GM21619 (cell line): ENCODE measurements at regions not wholly inside any gene's neighbourhood (a gene's known extent, or its start where the extent isn't known, plus 50 kb on each side); places are given as distances from the start of the nearest gene placed in this dataset.
"Not testable (repeated sequence)": the region's sequence is repeated elsewhere in the genome, so short reads cannot be mapped to it uniquely, and the experiment has no call there.

Experiments
- ATAC-seq: cut with Tn5 transposase; IDR thresholded peaks from one replicate; pipeline ENCODE4 v1.9.1; 2021; ENCODE audit not compliant: unreplicated experiment

DNA sequence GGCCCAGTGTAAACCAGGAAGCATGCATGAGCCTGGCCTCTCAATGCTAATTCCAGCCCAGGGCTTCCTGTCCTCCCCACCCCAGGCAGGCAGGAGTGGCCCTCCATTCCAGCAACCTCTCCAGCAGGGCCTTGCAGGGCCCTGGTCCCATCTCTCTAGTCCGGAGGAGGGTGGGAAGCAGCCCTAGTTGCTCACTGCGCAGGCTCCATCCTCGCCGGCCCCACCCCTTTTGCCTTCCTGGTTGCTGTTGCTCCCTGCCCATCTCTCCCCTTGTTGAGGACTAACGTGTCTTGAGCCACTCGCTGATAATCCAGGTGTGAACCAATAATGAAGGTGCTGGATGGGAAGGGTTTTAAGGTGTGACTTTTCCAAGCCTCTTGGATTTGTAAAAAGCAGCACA, 161.2 kb upstream of the BCOR start:
- no peak for ATAC-seq

DNA sequence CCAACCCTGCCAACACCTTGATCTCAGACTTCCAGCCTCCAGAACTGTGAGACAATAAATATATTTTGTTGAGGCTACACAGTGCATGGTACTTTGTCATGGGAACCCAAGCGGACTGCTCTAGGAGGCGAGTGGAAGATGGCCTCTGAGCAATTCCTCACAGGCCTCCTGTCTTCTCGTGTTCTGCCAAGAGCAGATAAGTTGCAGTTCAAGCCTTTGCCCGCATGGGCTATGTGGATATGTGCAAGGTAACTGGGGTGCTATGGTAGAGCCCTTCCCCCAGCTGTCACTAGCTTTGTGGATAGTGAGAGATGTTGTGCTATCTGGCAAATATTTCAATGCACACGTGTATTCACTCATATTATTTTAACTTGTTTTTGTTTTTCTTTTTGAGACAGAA, 156.0 kb upstream of the BCOR start:
- ATAC-seq: no peak

GRCh38 chrX:40249582-40249981, 151.8 kb upstream of the BCOR start:
- no peak for ATAC-seq

DNA sequence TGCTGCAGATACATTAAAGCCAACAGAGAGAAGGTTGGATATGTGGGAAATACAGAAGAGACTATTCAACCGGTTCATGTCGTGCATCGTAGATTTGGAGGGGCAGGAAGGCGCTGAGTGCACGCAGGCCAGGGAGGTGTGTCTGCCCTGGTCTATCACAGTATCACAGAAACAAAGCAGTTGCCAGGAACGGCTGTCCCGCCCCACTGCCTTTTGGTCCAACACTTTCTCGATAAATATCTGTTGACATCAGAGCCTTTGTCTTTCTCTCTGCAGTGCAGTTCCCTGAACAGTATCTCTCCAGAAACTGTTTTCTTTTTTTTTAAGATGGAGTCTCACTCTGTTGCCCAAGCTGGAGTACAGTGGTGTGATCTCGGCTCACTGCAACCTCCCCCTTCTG, 151.1 kb upstream of the BCOR start:
- ATAC-seq: no peak

DNA sequence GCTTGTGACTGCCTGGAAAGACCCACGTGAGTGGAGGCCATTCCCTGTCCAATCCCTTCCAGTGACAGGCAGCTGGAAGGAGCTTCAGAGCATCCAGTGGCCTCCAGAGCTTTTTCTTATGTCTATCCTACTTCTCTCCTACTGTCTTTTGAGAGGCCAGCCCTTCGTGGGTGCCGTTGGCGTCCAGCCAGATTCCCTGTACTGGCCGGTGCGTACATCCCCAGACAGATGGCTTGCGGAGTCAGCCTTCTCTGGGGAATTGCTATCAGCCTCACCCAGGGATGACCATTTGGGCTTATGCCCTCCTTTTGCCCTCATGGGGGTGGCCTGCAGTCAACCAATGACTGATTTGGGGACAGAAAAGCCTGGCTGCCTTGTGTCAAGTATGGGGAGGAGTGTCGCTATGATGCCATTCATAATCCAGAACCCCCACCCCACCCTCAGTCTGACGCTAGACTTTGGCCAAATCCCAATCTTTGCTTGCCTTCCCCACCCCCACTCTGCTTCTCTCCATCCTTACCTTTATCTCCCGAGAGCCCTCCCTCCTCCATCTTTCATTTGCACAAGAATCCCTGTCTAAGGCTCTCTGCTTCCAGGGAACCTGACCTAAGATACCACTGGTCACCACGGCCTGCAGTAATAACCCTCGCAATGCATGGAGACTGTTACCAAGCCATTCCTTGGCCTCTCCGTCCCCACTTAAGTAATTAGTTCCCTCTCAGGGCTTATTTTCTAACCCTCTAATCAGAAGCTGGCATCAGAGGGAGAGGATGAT, 150.3 kb upstream of the BCOR start:
- no peak for ATAC-seq

DNA sequence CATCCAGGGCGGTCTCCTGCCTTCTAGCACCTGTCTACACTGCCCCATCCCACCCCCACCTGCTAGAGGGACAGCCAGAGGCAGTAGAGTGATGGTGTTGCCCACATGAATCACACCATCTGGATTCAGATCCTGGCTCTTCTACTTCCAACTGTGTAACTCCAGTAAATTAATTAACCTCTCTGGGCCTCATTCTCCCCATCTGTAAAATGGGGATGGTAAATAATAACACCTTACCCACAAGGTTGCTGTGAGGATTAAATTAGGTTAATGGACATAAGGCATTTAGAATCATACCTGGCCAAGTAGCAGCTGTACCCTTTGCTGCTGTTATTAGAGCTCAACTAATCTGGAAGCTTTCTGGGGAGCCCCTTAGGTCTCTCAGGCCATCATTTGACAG, 149.6 kb upstream of the BCOR start:
- no peak for ATAC-seq

DNA sequence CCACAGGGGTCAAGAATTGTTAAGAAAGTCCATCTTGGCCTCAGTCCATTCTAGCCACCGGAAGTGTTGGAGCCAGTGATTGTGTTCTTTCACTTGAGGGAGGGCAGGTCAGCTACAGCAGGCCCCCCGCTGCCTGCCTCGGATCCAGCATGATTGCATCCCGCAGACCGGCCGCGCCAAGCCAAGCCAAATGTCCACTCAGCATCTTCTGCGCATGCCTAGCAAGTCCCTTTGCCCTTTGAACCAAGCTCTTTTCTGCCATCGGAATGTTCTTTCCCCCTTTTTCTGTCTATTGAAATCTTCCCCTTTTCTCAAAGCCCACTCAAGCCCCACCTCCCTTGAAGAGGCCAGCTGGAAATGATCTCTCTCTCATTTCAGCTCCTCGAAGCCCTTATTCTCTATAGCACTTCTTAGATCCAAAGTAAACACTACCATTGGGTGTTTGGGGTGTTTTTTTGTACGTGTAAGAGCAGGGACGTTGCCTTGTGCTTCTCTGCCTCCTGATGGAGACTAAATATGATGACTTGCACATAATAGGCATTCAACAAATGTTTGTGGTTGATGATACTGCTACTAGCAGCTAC, 147.8 kb upstream of the BCOR start:
- ATAC-seq: no peak

DNA sequence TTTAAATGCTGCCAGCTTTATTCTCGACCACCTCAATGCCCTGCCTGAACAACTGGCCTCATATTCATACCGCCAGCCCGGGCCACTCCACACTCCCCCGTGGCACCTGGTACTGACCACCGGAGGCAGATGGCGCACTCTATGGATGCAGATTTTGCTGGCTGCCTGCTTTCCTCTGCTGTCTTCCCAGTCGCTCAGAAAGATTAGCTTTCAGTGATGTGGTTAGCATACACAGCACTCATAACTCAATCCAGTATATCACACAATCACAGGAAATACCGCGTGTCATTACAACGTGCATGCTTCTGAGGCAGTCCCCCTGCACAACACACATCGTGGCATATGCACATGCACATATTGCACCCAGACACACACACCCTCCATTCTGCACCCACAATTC, 147.2 kb upstream of the BCOR start:
- no peak for ATAC-seq

DNA sequence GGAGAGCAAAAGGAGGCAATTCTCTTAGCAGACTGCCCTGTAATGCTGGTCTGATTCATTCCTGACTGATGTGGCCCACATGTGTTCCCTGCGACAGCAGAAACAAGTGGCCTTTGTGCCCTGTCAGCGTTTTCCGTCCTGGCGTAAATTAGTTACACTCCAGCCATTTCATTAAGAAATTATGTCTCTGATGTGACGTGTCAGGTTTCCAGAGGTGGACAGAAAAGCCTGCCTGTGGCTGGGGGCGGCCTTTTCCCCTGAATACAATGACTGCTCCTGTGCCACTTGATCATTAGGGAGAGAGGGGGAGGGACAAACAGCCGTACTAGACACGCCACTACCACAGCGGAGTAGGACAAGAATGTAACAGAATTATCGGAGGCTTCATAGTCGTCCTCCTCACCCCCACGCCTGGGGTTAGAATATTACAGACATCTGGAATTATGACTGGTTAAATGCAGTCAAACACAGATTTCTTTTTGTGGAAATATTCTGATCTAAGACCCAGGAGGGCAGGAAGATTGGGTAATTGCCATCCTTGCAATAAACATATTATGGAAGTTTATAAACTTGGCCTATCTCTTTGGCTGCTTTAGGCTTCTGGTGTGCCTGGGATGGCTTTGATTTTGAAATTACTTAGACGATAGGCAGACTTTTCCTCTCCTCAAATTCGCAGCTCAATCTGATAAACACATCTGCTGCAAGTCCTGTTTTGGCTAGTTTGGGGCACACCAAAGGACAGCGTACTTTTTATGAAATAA, 146.2 kb upstream of the BCOR start:
- no peak for ATAC-seq

- no peak for ATAC-seq
These were observed 143.1 kb upstream of the BCOR start for GRCh38 chrX:40240844-40241243.

DNA sequence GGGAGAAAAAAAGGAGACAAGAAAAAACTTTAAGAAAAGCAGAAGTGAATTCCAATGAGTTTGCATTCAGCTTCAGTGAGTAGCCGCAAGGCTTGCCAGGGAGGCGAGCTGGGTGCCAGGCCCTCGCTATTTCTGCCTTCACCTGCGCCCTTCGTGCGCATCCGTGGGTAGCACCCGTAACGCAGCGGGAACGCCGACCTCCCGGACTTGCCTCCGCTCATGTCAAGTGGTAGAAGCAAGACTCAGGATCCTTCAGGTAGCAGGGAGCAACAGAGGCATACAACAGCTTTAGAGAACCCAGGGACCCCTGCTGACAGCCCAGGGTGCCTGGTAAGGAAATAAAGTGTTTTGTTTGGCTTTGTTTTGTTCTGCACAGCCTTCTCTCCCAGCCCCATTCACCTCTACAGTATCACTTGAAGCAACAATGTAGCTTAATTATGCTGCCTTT, 140.0 kb upstream of the BCOR start:
- no peak for ATAC-seq

GRCh38 chrX:40230646-40231045, 132.9 kb upstream of the BCOR start:
- no peak for ATAC-seq

DNA sequence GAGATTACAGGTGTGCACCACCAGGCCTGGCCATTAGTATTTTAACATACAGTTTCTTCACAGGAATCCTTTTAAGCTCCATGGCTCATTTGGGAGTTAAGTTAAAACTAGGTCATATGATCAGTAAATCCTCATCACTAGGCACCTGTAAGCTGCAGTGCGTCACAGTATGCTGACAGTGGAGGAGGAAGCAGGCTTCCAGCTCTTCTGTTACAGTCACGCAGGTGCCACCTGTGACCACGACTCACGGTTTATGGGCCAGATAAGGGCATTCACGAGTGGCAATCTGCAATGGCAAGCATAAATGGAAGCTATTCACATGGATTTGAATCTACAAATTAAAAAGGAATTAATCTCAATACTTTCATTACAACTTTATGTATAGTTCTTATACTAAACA, 129.4 kb upstream of the BCOR start:
- no peak for ATAC-seq

GRCh38 chrX:40224658-40225057, 126.9 kb upstream of the BCOR start:
- no peak for ATAC-seq

DNA sequence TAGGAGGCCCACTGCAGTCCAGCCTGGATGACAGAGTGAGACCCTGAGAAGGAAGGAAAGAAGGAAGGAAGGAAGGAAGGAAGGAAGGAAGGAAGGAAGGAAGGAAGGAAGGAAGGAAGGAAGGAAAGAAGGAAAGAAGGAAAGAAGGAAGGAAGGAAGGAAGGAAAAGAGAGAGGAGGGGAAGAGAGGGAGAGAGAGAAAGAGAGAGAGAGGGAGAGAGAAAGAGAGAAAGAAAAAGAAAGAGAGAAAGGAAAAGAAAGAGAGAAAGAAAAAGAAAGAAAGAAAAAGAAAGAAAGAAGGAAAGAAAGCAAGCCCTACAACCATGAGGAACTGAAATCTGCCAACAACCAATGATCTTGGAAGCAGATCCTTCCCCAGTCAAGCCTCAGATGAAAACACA, 124.9 kb upstream of the BCOR start:
- ATAC-seq: not testable (repeated sequence)

GRCh38 chrX:40213092-40213491, 115.3 kb upstream of the BCOR start:
- ATAC-seq: no peak

GRCh38 chrX:40209951-40210617, 112.3 kb upstream of the BCOR start:
- no peak for ATAC-seq

- ATAC-seq: no peak
These were observed 109.9 kb upstream of the BCOR start for GRCh38 chrX:40207626-40208025.

- no peak for ATAC-seq
These were observed 107.7 kb upstream of the BCOR start for GRCh38 chrX:40205471-40205870.

GRCh38 chrX:40202456-40202855, 104.7 kb upstream of the BCOR start:
- ATAC-seq: no peak

DNA sequence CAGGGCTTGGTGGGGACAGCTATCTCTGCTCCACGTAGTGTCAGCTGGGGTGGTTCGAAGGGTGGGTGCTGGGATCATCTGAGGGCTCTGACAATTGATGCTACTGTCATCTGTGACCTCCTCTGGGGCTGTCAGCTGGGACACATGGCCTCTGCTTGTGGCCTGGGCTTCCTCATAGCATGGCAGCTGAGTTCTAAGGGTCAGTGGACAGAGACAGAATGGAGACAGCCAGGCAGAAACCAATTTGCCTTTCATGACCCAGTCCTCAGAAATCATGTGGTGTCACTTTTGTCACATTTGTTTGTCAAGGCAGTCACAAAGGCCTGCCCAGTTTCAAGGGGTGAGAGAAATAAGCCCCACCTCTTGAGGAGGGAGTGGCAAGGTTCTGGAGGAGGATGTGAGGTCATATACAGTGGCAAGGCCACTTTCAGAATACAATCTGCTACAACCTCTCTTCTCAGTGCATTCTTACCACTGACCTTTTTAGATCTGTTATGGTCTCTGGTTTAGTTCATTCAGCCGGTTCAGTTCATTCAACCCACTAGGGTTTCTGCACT, 103.6 kb upstream of the BCOR start:
- peak; percentile 80 for ATAC-seq
